BE2C (cell line): ENCODE measurements at regions not wholly inside any gene's neighbourhood (a gene's known extent, or its start where the extent isn't known, plus 50 kb on each side); places are given as distances from the start of the nearest gene placed in this dataset.

Source experiments
- DNase-seq: peaks from one replicate; pipeline ENCODE4 v3.0.0-alpha.2; 2020
- H3K27me3 ChIP-seq: fragments of 250-450 bp; sonication (Bioruptor Pico); 2 replicates; pipeline ENCODE4 v1.5.1; 2020; ENCODE audit warnings: mild to moderate bottlenecking
- H3K36me3 ChIP-seq: fragments of 250-450 bp; sonication (Bioruptor Pico); 2 replicates; pipeline ENCODE4 v1.5.1; 2020; ENCODE audit warnings: mild to moderate bottlenecking
- H3K4me1 ChIP-seq: fragments of 250-450 bp; sonication (Bioruptor Pico); 2 replicates; pipeline ENCODE4 v1.5.1; 2020
- H3K4me3 ChIP-seq: 2 replicates; pipeline ENCODE4 v1.5.1; 2011; ENCODE audit warnings: low read depth, low read length
- H3K9me3 ChIP-seq: fragments of 250-450 bp; sonication (Bioruptor Pico); 2 replicates; pipeline ENCODE4 v1.5.1; 2020
- TF ChIP-seq, protein P1 (sequence below): IDR thresholded peaks from 2 replicates; pipeline ENCODE4 v1.5.1; 2012; ENCODE audit warnings: mild to moderate bottlenecking, low read depth, low read length

DNA sequence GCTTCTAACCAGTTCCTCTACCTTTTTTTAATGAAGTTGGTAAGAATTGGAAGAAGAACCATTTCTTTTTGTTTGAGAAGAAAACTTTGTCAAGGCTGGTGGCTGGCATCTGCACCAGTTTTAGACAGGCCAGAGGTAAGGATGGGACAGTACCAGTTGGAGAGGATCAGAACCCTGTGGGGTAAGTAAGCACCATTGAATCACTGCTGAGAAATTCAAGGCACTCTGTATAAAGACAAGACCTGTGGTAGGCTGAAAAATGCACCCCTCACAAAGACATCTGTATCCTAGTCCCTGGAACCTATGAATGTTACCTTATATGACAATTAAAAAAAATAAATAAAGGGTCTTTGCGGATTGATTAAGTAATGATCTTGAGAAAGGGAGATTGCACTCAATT is 166.7 kb upstream of the NRP1 start:
- H3K4me1 ChIP-seq = no peaks in the 10 kb centered on the region
- H3K4me3 ChIP-seq = no peak overlapping the region
- no peaks in the 10 kb centered on the region for H3K9me3 ChIP-seq
- TF ChIP-seq, protein P1, sequence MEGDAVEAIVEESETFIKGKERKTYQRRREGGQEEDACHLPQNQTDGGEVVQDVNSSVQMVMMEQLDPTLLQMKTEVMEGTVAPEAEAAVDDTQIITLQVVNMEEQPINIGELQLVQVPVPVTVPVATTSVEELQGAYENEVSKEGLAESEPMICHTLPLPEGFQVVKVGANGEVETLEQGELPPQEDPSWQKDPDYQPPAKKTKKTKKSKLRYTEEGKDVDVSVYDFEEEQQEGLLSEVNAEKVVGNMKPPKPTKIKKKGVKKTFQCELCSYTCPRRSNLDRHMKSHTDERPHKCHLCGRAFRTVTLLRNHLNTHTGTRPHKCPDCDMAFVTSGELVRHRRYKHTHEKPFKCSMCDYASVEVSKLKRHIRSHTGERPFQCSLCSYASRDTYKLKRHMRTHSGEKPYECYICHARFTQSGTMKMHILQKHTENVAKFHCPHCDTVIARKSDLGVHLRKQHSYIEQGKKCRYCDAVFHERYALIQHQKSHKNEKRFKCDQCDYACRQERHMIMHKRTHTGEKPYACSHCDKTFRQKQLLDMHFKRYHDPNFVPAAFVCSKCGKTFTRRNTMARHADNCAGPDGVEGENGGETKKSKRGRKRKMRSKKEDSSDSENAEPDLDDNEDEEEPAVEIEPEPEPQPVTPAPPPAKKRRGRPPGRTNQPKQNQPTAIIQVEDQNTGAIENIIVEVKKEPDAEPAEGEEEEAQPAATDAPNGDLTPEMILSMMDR = no peak
- no peaks in the 10 kb centered on the region for H3K27me3 ChIP-seq
- no peak for DNase-seq
- H3K36me3 ChIP-seq = no peaks in the 10 kb centered on the region

DNA sequence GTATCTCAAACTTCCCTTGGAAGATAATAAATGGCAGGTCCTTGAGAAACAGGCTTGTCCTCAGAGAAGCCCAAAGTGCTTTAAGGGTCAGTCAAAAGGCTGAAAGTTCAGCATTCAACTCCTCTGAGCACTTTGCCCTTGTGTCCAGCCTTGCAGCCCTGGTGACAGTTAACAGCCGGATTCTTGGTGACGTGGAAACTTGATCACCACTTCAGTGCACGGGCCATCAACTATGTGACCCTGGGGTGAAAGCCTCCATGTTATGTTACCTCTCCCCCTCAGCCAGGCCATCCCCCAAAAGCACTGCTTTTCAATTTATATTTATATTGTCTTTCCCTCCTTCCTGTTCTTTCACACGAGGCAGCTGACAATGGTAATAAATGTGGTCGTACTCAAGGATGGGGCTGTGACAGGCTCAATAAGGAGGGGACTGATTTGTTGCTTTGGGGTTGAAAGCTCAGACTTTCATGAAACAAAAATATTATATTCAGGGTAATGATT is 164.0 kb upstream of the NRP1 start:
- Histone ChIP-seq H3K36me3 (no peaks in the 10 kb centered on the region), H3K4me3 (no peak overlapping the region), H3K4me1 (no peaks in the 10 kb centered on the region), H3K9me3 (no peaks in the 10 kb centered on the region), H3K27me3 (no peaks in the 10 kb centered on the region)
- TF ChIP-seq, protein P1 = no peak
- DNase-seq = no peak

DNA sequence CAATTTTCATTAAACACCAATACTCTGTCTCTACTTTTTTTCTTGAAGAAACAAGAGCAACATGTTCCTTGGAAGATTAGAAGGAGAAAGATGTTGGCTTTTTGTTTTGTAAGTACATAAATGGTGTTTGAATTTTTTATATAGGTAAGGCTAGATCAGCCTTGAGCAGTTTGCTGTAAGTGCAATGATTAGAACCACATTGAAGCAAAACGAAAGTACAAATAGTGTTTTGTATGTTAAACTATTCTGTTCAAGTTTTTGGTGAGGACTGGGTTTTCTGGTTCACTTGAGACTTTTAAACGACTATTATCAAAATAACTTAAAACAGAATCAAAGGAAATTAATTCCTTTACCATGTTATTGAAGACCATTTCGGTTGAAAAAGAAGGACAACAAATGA is 162.9 kb upstream of the NRP1 start:
- DNase-seq = no peak
- no peaks in the 10 kb centered on the region for H3K27me3 ChIP-seq
- TF ChIP-seq, protein P1 = no peak

DNA sequence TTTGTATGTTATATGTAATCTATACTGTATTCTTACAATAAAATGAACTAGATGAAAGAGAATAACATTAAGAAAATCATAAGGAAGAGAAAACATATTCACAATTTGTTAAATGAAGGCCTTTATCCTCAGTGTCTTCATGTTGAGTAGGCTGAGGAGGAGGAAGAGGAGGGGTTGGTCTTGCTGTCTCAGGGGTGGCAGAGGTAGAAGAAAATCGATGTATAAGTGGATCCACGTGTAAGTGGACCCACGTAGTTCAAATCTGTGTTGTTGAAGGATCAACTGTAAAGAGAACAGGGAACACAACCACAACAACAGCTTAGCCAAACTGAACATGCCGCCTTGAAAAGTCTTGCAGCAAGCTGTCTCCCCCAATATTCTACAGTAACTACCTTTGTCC is 161.6 kb upstream of the NRP1 start:
- TF ChIP-seq, protein P1 = no peak
- H3K36me3 ChIP-seq = no peaks in the 10 kb centered on the region
- no peak for DNase-seq

More for the DNA sequence above, 162.9 kb upstream of the NRP1 start:
- Histone ChIP-seq H3K4me3 (no peak overlapping the region), H3K9me3 (no peaks in the 10 kb centered on the region), H3K4me1 (no peaks in the 10 kb centered on the region), H3K36me3 (no peaks in the 10 kb centered on the region)

DNA sequence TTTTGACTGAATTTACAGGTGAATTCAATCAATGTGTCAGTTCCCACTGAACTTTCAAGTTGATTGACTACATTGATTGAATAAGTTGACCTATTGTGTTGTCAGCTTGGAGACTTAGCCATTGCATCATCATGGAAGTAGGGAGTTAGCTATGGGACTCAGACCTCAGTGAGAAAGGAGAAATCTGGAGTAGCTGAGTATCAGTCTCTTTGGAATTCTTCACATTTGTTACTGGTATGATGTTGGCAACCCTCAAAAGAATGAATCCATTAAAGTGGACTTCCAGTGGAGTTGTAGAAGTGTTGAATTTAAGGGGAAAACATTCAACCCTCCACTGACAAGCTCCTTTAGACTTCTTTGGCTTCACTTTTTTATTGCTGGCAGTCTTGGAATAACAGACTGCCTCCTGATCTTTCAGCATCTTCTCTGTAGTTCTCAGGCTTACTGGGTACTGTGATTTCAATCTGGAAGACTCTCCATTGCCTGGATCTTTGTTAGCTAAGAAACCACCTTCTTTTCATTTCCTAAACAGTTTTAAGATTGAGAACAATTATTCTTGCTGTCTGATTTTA is 160.3 kb upstream of the NRP1 start:
- H3K27me3 ChIP-seq = no peaks in the 10 kb centered on the region
- H3K9me3 ChIP-seq = no peaks in the 10 kb centered on the region
- H3K4me1 ChIP-seq = no peaks in the 10 kb centered on the region
- TF ChIP-seq, protein P1 = no peak
- H3K36me3 ChIP-seq = no peaks in the 10 kb centered on the region
- DNase-seq = no peak
- no peak overlapping the region for H3K4me3 ChIP-seq

More for the DNA sequence above, 161.6 kb upstream of the NRP1 start:
- Histone ChIP-seq H3K27me3 (no peaks in the 10 kb centered on the region), H3K4me3 (no peak overlapping the region), H3K9me3 (no peaks in the 10 kb centered on the region), H3K4me1 (no peaks in the 10 kb centered on the region)

DNA sequence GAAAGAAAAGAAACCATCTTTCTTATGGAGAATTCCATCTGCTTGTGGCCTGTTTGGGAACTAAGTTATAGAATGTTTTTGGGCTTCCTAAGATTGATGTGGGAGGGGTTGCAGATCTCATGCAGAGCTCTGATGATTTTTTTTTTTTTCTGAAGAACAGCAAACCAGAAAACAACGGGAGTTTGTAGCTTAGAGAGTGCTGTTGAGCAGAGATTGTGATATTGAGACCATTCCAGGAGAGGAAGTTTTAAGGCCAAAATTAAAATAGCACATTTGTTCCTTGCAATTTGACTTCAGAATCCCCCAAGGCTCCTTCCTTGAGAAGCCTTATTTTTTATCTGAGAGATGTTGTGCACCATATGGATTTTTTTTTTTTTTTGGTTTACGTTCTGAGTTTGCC is 159.5 kb upstream of the NRP1 start:
- TF ChIP-seq, protein P1 = no peak
- Histone ChIP-seq H3K9me3 (no peaks in the 10 kb centered on the region), H3K4me3 (no peak overlapping the region), H3K27me3 (no peaks in the 10 kb centered on the region), H3K36me3 (no peaks in the 10 kb centered on the region), H3K4me1 (no peaks in the 10 kb centered on the region)
- DNase-seq = no peak
